GM23338 (cell line): ENCODE measurements at regions not wholly inside any gene's neighbourhood (a gene's known extent, or its start where the extent isn't known, plus 50 kb on each side); places are given as distances from the start of the nearest gene placed in this dataset.

Experiments used
- CREB1 ChIP-seq: fragments of 250-450 bp; sonication (Bioruptor Pico); IDR thresholded peaks from 2 replicates; pipeline ENCODE4 v1.5.0; 2020; ENCODE audit warnings: low read depth, mild to moderate bottlenecking, moderate library complexity
- CTCF ChIP-seq, 2 experiments: fragments of 200-600 bp in 1 of 2; sonication (generic) in 1 of 2; conservative IDR thresholded peaks; 2 replicates each; pipeline versions ENCODE4 v1.5.1 to v1.6.1; 2016 to 2017; ENCODE audit warnings: antibody characterized with exemption in 2 of 2, low read depth in 2 of 2, mild to moderate bottlenecking in 2 of 2, moderate library complexity in 1 of 2
- ETS1 ChIP-seq: IDR thresholded peaks from 2 replicates; pipeline ENCODE4 v1.6.1; 2016; ENCODE audit warnings: antibody characterized with exemption
- EZH2 ChIP-seq: fragments of 200-600 bp; sonication (generic); IDR thresholded peaks from one replicate; pipeline ENCODE4 v1.8.0; 2017; ENCODE audit warnings: antibody characterized with exemption, mild to moderate bottlenecking, low read depth; ENCODE audit not compliant: unreplicated experiment
- EZH2phosphoT487 ChIP-seq: fragments of 200-600 bp; sonication (generic); IDR thresholded peaks from one replicate; pipeline ENCODE4 v1.8.1; 2018; ENCODE audit warnings: antibody characterized with exemption; ENCODE audit not compliant: unreplicated experiment
- JUNB ChIP-seq: IDR thresholded peaks from one replicate; pipeline ENCODE4 v1.6.1; 2016; ENCODE audit warnings: antibody characterized with exemption; ENCODE audit not compliant: unreplicated experiment
- POLR2AphosphoS5 ChIP-seq: IDR thresholded peaks from 2 replicates; pipeline ENCODE4 v1.6.1; 2016; ENCODE audit warnings: antibody characterized with exemption, low read depth
- STAT1 ChIP-seq: IDR thresholded peaks from one replicate; pipeline ENCODE4 v1.6.1; 2016; ENCODE audit warnings: antibody characterized with exemption; ENCODE audit not compliant: unreplicated experiment
- TF ChIP-seq, protein P1 (sequence below): IDR thresholded peaks from one replicate; pipeline ENCODE4 v1.6.1; 2018; ENCODE audit warnings: antibody characterized with exemption; ENCODE audit not compliant: unreplicated experiment

DNA sequence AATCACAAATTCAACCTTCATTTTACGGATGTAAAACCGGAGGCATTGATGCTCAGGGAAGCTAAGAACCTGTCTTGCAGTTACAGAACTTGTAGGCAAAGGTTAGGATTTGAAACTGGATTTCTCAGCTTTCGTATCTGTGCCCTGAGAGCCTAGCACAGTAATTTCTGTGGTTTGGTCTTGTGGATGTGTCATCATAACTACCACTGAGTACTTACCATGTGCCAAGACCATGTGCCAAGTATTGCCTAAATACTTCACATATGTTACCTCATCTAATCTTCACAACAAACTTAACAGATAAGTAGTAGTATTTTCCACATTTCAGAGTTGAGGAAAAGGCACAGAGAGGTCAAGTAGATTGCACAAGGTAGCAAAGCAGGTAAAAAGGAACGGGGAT is 140.7 kb downstream of the NXPE2 start:
- TF ChIP-seq CTCF (conservative IDR thresholded peaks at IDR 0.05; ENCODE audit: low read depth in 2 of 2): no peak
- TF ChIP-seq, protein P1, sequence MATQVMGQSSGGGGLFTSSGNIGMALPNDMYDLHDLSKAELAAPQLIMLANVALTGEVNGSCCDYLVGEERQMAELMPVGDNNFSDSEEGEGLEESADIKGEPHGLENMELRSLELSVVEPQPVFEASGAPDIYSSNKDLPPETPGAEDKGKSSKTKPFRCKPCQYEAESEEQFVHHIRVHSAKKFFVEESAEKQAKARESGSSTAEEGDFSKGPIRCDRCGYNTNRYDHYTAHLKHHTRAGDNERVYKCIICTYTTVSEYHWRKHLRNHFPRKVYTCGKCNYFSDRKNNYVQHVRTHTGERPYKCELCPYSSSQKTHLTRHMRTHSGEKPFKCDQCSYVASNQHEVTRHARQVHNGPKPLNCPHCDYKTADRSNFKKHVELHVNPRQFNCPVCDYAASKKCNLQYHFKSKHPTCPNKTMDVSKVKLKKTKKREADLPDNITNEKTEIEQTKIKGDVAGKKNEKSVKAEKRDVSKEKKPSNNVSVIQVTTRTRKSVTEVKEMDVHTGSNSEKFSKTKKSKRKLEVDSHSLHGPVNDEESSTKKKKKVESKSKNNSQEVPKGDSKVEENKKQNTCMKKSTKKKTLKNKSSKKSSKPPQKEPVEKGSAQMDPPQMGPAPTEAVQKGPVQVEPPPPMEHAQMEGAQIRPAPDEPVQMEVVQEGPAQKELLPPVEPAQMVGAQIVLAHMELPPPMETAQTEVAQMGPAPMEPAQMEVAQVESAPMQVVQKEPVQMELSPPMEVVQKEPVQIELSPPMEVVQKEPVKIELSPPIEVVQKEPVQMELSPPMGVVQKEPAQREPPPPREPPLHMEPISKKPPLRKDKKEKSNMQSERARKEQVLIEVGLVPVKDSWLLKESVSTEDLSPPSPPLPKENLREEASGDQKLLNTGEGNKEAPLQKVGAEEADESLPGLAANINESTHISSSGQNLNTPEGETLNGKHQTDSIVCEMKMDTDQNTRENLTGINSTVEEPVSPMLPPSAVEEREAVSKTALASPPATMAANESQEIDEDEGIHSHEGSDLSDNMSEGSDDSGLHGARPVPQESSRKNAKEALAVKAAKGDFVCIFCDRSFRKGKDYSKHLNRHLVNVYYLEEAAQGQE: no peak
- TF ChIP-seq EZH2: no peak
- no peak for TF ChIP-seq JUNB
- TF ChIP-seq EZH2phosphoT487: no peak
- no peak for TF ChIP-seq POLR2AphosphoS5
- no peak for TF ChIP-seq CREB1 (CRISPR knock-in tag)
- TF ChIP-seq STAT1: no peak
- TF ChIP-seq ETS1: no peak
